ENCODE measurements at regions not wholly inside any gene's neighbourhood (a gene's known extent, or its start where the extent isn't known, plus 50 kb on each side); places are given as distances from the start of the nearest gene placed in this dataset.
"Not testable (repeated sequence)": the region's sequence is repeated elsewhere in the genome, so short reads cannot be mapped to it uniquely, and the experiment has no call there.

DNA sequence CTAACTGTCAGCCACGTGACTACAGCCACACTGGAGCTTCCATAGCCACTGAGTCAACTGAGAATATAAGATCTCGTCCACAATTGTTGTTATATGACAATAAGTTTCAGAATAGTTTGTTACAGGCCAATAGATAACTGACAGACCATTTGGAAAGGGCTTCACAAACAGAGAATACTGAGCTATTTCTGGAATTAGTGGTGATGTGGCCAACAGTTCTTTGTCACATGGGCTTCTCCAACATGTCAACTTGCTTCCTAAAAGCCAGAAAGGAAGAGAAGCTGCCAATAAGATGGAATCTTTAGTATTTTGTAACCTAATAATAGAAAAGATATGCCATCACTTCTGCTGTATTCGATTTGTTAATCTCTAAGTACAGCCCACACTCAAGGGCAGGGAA, 1220.4 kb downstream of the CDH8 start:
- H3K4me3 ChIP-seq (ENCODE audit: low read depth, low read length) = no peak overlapping the region

DNA sequence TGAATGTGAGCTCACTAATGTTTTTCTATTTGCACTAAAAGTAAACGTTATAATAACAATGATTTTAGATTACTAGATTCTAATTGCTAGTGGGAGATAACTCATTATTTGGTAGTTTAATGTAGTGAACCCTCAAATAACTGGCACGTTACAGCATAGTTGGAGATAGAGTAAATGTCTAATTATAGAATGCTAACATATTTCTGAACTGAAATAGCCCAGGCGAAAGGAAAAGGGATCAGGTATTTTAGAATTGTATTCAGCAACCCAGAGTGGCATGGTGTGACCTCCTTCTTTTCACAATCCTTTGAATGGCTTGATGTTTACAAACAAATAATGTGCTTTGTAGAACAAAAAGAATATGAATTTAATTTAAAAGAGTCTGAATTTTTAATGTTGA, 1221.2 kb downstream of the CDH8 start:
- no peak overlapping the region for H3K4me3 ChIP-seq (ENCODE audit: low read depth, low read length)

DNA sequence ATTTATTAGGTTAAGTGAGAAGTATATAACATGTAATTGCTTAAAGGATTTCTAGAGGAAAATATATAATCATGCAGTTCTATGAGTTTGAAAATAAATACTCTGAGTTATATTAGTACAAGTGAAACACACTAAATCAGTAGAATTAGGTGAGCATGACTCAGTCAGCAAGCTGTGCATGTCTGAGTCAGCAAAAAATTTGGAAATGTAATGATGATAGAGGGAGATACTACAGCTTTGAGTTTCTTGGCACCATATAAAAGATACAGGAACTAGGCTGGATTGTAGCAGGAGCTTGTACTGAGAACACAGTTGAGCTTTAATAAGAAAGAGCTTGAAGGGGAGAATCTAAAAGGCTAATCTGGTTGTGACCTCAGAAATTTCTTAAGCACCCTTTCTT, 1224.6 kb downstream of the CDH8 start:
- no peak overlapping the region for H3K4me3 ChIP-seq (ENCODE audit: low read depth, low read length)

DNA sequence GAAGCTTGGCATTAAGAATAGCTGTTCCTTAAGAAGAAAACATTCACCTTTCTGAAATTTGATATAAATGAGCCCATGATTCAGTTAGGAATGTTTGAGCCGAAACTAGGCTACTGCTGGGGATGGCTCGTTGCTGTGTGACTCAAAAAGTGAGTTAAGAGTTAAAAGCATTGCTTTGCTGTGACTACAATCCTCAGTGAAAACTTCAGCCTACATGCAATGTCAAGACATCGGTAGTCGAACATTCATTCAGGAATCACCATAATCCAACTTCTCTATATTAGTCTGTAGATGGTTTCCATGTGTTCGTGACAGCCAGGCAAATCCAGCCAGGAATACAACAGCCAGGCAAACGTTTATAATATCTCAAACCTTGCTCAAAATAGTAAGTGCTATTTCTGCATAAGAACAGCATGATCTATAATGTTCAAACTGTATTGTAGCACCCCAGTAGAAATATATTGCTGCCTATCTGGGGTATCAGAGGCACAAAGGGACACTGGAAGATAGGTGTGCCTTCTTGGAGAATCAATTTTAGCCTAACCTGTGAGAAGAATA, 1225.1 kb downstream of the CDH8 start:
- no peak overlapping the region for H3K4me3 ChIP-seq (ENCODE audit: low read depth, low read length)

DNA sequence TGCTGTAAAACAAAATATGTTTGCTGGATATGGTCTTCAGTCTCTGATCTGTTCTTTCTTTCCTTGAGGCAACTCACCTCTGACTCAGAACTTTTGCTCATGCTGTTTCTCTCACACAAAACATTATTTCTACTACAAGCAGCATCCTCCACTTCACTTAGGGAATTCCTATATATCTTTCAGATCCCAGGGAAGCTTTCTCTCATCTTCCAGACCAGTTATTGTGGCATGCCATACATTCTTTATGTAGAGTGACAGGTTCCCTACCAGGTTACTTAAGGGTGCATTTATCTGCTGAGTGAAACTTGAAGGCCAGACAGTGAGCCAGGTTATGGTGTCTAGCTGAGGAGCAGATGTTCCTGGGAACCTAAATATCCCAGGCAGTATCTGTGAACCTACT, 1226.0 kb downstream of the CDH8 start:
- H3K4me3 ChIP-seq (ENCODE audit: low read depth, low read length) = no peak overlapping the region

DNA sequence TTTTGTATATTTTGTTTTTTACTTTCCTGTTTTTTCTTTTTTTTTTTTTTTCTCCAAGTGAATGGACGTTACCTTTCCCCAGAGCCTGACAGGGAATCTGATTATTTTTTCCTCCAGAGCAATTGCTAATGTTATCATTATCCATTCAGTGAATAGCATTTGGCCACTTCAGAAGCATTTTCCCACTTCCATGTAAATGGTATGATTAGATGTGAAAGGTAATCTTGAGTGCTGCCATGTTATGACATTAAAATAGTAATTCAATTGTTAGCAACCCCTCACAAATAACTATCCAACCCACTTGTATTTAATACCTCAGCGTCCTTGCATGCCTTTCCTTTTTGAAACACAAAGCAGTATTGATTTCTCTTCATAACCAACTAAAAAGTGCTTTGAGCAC, 1243.8 kb downstream of the CDH8 start:
- H3K4me3 ChIP-seq (ENCODE audit: low read depth, low read length) = no peak overlapping the region

DNA sequence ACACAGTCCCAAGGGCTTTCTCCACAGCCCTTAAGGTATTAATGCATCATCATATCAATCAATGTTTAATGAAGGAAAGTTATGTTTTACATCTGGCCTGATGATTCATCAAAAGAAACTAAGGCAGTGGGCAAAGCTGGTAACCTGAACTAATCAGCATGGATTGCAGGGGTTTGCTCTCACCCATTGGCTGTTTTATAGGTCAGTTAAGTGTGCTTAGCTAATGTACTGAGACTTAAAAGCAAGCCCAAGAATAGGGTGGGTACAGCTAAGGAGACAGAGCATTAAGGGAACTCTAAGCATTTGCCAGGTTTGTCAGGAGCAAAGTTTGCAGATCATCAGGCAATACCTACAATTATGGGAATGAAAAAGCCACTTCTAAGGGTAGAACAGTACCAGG, 1247.6 kb downstream of the CDH8 start:
- no peak overlapping the region for H3K4me3 ChIP-seq (ENCODE audit: low read depth, low read length)

DNA sequence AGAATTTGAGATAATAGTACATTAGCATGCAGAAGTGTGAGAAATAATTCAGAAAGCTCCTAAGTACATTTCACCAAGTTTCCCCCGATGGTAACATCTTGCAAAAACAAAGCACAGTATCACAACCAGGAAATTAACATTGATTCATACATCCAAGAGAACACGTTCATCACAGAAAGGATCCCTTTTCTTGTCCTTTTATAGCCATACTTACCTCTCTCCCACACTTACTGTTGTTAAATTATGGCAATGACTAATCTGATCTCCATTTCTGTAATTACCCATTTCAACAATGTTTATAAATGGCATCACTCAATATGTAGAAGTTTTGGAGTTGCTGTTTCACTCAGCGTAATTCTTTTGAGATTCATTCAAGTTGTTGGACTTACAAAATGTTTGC, 1260.0 kb downstream of the CDH8 start:
- H3K4me3 ChIP-seq (ENCODE audit: low read depth, low read length) = no peak overlapping the region

DNA sequence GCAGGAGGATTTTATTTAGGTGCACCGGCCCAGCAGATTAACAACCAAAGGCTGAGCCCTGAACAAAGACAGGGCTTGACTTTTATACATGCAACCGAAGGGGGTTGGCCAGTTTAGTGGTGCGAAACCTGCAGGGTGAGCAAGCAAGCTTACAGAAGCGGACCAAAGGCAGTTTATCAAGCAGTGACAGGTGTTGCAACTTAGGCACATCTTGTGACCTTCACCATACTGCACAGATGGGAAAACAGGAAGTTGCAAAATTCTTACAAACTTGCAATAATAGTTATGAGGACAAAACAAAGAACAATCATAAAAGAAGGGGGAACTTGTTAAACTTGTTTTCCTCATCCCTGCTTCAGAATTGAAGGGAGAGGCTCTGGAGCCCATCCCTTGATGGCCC, 1265.1 kb downstream of the CDH8 start:
- H3K4me3 ChIP-seq (ENCODE audit: low read depth, low read length) = no peak overlapping the region

DNA sequence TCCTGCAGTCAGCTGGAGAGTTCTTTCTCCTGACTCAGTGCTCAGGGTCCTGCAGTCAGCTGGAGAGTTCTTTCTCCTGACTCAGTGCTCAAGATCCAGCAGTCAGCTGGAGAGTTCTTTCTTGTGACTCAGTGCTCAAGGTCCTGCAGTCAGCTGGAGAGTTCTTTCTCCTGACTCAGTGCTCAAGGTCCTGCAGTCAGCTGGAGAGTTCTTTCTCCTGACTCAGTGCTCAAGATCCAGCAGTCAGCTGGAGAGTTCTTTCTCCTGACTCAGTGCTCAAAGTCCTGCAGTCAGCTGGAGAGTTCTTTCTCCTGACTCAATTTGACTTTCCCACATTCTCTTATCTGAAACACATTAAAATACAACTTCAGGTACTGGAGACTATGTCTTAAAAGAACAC, 1265.9 kb downstream of the CDH8 start:
- H3K4me3 ChIP-seq (ENCODE audit: low read depth, low read length) = not testable (repeated sequence)

DNA sequence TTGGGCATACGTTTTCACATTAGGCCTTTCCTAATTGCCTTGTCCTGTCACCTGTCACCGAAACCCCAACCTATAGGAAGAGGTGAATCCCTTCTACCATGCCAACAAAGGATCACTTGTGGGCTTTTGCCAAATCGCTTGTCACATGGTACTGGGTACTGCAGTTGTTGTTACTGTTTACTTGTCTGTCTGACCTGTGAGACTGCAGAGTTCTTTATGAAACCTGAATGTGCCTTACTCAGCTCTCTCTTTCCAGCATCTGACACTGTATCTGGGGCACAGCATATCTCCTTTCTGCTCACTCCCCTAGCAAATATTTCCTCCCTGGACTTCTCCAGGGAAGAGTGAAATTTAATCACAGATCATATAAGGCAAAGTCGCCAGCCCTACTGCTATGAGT, 1272.4 kb downstream of the CDH8 start:
- H3K4me3 ChIP-seq (ENCODE audit: low read depth, low read length) = no peak overlapping the region

DNA sequence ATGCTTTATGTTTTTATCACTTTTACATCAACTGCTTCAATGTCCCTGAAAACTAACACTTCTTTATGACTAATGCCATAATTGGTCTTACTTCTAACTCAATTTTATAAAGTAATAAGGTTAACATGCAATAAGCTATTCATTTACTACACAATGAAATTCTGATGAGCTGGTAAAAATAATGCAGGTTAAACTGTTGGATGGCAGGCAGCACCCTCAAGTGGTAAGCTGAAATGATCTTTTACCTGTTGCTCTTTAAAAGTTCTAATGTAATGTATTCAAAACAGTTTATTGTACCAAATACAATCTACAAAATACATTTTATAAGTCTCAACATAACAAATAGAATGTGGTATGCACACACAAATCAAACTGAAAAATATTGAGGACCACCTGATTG, 1280.3 kb downstream of the CDH8 start:
- H3K4me3 ChIP-seq (ENCODE audit: low read depth, low read length) = no peak overlapping the region

DNA sequence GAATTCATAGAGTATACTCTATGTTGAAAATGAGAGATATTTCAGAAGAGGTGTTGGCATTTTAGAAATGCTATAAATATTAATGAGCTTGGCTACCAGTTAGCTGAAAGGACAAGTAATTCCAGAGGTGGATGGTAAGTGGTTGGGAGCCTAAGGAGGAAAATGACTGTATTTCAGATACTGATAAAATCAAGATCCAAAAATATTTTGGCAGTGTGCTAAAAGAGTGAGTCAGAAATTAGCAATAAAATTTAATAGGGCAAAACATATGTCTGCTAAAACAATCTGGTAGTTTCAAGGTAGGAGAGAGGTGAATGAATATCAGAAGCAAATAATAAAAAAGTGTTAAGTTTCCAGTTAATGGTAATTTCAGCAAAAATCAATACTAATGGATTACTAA, 1287.9 kb downstream of the CDH8 start:
- H3K4me3 ChIP-seq (ENCODE audit: low read depth, low read length) = no peak overlapping the region

DNA sequence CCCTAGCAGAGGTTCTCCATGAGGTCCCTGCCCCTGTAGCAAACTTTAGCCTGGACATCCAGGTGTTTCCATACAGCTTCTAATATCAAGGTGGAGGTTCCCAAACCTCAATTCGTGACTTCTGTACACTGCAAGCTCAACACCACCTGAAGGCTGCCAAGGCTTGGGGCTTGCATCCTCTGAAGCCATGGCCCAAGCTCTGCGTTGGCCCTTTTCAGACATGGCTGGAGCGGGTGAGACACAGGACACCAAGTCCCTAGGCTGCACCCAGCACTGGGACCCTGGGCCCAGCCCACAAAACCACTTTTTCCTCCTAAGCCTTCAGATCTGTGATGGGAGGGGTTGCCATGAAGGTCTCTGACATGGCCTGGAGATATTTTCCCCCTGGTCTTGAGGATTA, 1292.0 kb downstream of the CDH8 start:
- H3K4me3 ChIP-seq (ENCODE audit: low read depth, low read length) = no peak overlapping the region

DNA sequence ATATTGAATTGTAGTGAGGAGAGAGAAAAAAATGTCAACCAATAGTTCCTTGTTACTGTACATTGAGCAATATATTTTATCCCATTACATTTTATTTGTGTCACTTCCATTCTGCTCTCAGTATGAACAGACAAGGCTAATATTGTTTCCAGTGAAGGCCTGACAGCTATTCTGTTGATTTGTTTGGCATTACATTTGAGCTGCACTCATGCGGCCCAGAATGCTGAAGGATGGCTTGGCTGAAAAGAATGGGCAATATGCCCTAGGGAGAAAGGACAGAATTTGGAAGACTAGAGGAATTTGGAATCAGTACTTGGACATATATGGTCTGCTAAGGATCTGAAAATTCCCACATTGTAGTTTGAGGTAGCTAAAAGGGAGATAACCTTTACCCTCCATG, 1294.4 kb downstream of the CDH8 start:
- H3K4me3 ChIP-seq (ENCODE audit: low read depth, low read length) = no peak overlapping the region

DNA sequence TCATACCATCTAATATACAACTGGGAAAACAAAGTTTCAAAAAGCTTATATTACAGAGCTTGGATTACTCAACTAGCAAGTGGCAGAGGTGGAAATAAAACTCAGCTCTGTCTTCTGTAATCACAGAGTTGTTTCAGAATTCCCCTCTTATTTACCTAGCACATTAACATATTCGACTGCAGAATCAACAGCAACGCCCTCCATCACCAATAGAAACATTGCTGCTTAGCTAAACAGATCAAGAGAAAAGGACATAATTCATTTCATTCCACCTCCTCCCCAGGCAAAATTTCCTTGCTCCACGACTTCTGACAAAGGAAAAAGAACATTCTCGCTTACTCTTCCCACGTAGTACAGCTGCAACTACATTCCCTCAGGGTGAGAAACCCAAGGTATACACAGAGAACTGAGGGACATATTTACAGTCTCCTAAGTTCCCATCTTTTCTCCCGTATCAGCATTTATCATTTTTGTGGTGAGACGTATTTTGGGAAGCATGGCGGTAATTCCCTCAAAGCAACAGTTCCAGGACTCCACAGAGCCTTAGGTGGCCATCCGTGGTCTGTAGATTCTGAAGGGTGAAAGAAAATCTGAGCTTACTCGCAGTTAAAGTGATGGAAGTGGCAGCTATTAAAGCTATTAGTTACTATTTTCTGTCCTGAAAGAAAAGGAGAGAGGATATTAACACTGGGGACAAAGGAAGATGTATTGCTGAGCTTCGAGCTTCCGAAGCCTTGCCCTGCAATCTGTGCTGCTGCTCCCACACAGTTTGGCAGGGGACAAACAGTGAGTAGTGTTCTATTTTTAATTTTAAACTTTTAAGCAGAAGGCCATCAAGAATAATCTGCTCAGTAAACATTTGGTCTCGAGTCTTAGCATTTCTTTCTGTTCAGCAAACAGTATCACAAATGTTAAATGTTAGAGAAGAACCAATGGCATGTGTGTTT, 1296.2 kb downstream of the CDH8 start:
- H3K4me3 ChIP-seq (ENCODE audit: low read depth, low read length) = no peak overlapping the region

DNA sequence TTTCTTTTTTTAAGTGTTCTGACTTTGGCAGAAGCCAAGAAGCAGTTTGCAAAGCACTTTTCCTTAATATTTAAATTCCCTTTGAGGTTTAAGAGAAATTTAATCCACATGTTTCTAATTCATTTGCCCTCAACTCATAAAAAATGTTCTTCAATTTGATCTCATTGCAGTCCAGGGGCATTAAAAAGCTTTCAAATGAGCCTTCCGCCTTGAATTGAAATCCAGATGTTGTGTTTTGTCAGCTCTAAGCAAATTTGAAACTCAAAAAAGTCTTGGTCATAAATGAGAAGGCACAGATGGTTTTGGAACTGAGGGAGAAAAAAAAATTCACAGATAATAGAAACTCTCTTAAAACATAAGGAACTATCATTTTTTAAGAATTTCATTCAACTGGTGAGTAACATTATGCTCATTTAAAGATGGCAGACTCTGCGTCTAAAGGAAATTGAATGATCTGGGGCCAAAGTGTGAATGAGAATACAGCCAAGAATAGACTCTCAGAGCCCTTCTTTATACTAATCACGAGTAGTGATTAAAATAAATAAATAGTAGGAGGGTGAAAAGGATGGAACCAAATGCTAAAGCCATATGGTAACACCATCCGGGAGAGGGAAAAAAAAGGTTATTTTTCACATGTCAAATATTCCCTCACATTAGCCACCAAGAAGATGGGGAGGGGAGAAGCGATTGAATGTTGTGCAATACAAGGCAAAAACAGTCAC, 1304.7 kb downstream of the CDH8 start:
- no peak overlapping the region for H3K4me3 ChIP-seq (ENCODE audit: low read depth, low read length)

DNA sequence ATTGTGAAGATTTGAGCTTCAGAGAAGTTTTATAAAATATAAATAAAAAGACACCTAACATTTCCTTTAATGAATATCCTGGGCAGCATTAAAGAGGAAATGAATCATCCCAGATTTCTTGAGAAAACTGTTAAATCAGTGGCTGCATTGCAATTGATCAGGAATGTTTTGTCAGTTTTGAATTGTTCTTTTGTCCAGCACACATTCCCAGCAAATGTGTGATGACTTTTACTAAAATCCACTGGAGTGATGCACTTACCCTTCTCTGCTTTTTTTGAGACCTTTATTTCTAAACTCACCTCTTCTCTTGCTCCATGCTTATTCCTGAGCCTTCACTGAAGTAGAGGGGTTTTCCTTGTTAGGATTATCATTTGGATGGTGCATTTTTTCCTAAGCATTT, 1307.2 kb downstream of the CDH8 start:
- H3K4me3 ChIP-seq (ENCODE audit: low read depth, low read length) = no peak overlapping the region

DNA sequence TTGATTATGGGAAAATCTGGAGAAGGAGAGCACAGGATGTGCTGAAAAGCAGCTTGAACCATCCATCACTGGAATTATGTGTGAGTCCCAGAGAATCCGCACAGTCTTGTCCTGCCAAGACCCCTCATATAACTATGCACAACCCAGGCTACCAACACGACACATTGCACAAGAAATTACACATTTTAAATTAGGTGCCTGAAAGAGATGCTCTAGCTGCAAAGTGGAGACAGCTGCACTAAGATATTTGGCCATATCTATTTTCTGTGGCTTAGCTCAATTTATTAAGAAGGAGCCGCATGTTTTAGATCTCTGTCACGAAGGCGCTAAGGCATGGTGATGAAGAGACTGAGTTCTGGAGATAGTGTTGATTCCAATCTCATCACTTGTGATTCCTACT, 1308.4 kb downstream of the CDH8 start:
- no peak overlapping the region for H3K4me3 ChIP-seq (ENCODE audit: low read depth, low read length)

DNA sequence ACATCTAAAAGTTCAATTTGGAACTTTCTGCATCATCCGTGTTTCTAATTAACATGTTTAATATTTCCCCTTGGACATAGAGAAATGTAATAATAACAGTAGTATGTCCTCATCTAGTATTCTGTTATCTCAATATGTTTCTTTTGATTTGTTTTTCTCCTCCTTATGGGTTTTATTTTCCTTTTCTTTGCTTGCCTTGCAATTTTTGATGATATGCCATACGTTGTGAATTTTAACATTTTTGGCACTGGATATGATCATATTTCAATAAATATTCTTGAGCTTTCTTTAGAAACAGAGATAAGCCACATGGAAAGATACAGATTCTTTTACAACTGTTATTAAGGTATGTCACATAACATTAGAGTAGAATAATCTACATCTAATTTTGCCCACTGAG, 1316.2 kb downstream of the CDH8 start:
- H3K4me3 ChIP-seq (ENCODE audit: low read depth, low read length) = no peak overlapping the region

DNA sequence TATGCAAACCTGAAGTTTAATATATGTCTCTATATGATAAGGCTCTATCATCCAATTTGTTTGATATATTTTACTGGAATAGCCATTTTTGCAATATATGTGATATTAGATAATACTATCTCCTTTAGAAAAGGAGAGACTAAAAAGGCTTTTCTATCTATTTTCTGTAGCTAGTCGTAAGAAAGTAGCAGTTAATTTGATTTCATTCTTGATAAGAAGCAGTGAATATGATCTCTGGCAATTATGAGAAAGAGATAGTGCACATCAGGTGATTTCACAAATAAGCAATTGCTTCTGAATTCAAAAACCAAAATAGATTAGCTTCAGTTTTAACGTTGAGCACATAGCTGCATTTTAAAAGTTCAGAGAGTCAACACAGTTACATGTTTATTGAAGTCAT, 1318.4 kb downstream of the CDH8 start:
- no peak overlapping the region for H3K4me3 ChIP-seq (ENCODE audit: low read depth, low read length)

DNA sequence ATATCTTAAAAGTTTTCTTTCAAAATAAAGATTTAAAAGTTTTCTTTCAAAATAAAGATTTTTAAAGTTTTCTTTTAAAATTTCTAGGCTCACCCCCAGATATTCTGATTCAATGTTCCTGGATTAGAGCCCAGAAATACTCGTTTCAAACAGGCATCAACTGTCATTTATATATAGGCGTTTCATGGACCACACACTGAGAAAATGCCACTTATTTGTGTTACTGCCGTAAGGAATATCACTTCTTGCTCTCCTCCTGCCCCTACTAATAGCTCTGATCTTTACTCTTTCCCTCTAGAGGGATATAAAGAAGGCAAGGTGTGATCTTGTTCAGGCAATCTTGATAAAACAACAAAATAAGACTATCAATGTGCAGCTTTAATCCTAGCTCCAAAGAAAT, 1324.1 kb downstream of the CDH8 start:
- no peak overlapping the region for H3K4me3 ChIP-seq (ENCODE audit: low read depth, low read length)

Data from iPS-11a (cell line).